HG03045 (cell line): ENCODE measurements at regions not wholly inside any gene's neighbourhood (a gene's known extent, or its start where the extent isn't known, plus 50 kb on each side); places are given as distances from the start of the nearest gene placed in this dataset.
A peak's percentile ranks its signal among the peaks of the same experiment; 100 is the strongest.

ENCODE experiments used
- ATAC-seq: cut with Tn5 transposase; IDR thresholded peaks from one replicate; pipeline ENCODE4 v1.9.1; 2021; ENCODE audit warnings: mild to moderate bottlenecking, moderate library complexity; ENCODE audit not compliant: unreplicated experiment

DNA sequence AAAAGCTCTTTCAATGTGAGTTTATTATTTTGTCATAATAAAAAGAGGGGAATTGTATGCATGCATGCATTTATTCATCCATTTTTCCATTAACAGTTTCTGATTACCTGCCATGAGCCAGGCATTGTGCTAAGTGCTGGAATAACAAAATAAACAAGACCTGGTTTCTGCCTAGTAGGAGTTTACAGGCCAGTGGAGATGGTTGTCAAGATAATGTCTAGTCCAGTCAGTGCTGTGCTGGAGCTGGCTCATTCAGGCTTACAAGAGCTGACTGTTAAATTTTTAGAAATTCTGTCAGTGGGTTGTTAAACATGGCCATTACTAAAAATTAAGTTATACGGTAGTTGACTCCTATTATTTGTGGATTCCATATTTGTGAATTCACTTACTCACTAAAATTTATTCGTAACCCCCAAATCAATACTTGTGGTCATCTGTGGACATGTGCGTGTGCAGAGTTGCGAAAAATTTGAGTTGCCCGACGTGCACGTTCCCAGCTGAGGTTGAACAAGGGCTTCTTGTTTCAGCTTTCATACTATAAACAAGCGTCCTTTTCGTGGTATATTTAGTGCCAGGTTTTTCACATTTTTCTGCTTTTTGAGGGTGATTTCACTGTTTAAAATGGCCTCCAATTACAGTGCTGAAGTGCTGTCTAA, 172.3 kb upstream of the RPS6KA3 start:
- no peak for ATAC-seq

DNA sequence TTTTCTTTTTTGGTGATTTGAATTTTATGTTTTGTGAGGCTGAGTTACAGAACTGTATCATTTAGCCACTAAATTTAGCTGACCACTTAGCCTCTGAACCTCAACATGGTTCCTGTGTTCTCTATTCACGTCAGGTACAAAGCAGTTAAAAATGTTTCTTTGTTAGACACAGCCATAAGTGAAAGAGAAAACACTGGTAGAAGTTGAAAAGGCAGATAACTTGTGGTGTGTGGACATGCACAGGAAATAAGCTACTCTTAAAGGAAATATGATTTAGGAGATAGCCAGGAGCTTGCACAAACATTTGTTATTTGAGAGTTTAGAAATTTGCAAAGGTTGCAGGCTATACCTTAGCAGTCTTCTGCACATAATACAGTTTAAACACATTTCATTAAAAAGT, 171.0 kb upstream of the RPS6KA3 start:
- ATAC-seq = no peak

DNA sequence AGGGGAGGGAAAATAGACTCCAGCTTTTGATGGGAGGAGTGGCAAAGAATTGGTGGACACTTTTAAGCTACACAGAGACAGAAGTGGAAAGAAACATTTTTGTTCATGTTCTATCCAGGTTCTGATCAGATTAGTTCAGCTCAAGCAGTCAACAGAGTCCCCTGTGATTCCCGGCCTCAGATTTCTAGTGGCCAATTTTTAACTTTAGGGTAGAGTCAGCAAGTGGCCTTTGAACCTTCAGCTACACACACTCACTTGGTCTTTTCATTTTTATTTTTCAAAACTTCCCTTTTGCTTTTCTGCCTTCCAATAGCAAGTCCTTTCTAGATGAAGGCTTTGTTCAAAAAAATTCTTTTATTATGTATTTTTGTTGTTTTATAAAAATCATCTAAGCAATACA, 169.2 kb upstream of the RPS6KA3 start:
- ATAC-seq = no peak

DNA sequence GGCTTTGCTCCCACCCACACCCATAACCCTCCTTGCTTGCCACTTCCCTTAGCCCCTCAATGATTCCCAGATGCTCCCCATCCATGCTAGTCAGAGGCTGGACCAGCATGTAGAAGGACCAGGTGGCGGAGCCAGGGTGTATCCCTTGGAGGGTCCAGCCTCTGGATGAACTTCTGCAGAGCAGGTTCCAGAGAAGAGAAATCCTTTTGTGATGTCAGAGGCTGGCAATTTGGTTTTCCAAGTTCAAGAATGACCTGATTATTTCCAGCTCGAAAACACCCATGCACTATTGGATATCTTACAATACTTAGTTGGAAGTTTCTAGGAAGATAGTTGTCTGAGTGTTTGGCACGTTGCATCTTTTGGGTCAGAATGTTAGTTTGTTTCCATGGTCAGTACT, 168.3 kb upstream of the RPS6KA3 start:
- no peak for ATAC-seq

DNA sequence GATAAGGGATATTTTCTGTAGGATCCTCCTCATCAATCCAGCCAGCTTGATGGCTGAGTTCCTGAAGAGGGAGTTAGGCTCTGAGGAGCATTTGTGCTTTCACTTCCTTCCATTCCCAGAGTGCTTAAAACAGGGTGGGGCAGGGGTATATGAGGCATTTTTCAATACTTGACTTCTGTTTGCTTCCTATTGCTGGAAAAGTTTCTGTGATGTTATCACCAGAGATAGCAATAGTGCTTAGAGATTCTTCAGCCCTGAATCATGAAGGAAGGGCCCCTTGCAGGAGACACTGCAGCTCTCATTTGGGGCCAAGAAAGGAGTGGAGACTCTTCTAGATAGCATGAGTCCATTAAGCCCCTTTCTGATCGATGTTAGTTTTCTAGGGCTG, 166.7 kb upstream of the RPS6KA3 start:
- no peak for ATAC-seq

DNA sequence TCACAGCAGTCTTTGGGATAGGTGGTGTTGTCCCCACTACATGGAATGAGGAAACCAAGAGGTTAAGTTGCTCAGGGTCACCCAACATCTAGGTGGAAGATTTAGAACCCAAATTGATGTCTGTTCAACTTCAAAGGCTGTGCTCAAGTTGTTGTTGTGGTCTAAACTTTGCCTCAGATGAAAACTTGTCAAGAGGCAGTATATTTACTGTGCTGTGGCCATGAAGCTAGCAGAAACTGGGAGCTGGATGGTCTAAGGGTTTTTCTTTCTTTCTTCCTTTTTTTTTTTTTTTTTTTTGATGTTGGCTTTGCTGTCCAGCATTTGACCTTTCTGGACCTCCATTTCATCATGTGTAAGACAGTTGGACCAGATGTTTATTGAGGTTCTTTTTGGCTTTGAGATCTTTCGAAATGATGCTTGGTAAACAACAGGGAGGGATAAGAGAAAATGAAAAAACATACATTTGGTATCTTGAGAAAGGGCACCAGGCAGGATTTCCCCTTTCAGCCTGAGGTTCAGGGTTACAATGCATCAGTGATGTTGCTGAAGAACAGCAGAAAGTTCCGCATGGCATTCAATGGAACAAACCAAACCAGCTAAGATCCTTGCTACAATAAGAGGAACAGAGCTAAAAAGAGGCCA, 166.2 kb upstream of the RPS6KA3 start:
- ATAC-seq = no peak

DNA sequence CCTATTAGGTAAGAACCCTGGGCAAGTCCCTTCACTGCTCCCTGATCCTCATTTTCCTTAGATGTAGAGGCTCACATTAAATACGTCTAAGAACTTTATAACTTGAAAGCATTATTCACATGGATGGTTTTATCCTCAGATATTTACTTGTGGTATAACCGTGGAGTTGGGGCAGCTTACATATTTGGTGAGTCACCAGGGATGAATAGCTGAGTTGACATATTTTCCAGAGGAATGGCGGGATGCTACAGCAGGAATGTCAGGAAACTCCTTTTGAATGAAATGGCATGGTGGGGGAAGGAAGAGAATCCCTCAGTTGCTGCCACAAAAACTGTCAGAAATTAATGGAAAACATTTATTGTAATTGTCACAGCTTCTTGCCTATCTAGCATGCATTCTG, 165.3 kb upstream of the RPS6KA3 start:
- no peak for ATAC-seq

DNA sequence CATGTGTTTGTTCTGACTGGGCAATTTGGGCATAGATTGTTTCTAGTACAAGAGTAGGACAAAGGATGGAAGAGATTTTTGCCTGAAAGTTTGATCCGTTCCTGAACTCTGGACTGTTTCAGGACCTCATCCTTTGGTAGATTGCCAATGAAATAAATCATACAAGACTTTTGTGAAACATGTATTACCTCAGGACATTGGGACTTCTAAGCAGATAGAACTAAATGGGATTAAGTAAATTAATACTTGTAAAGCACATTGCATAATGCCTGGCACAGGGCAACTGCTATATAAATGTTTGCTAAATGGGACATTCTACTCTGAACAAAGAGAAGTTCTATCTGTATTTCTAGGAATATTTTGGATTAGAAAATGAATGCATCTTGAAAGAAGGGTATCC, 164.8 kb upstream of the RPS6KA3 start:
- no peak for ATAC-seq

DNA sequence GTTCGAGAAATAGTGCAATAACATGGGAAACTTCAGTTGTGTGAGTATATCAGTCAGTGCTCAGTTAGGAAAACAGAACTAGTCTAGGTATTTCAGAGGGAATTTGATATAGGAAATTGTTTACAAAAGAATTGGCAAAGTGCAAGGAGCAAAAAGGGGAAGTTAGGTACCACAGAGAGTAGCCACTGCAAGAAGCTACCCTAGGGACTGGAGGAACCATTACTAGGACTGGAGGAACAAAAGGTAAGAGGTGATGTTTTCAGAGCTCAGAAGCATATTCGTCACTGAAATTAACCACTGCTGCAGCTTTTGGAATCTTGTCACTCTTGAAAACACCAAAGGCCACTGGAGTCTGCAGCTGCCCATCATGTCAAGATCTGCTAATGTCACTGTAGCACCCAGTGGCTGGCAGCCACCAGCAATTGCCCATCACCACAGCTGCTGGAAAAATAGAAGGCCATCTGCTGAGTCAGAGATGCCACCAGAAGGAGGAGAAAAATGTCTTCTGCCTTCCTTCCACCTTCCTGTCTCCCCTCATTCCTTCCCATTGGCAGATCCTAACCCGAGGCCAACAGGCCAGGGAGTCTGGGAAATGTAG, 160.6 kb upstream of the RPS6KA3 start:
- ATAC-seq = no peak

DNA sequence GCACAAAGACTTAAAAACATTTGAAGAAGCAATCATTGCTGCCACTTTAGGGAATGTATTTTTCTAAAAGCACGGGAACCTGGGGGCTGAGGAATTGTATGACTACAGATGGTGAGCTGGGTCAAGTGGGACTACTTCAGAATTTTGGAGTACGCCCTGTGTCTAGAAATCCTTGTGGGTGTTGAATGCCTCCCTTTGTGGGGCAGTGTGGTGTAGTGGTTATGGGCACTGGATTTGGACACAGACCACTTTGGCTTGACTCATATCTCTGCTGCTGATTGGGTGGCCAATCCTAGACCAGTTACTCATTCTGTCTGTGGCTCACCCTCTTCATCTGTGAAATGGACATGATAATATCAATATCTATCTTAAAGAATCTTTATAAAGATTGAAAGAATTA, 155.0 kb upstream of the RPS6KA3 start:
- ATAC-seq = no peak

DNA sequence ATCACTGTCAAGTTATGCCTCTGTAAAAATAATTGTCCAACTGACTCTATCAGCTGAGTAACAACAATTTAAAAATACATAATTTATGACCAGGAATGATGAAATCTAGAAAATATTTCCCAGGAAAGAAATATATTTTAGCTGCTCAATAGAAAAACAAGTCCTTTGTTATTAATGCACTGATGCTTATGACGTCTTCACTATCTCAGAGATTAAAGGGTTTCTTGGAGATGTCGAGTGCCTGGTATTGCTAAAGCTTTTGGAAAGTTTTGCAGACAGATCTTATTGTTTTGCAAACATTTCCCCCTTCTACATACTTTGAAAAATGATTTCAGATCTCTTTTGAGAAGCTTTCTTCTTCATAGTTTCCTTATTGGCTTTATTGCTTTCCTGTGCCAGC, 154.6 kb upstream of the RPS6KA3 start:
- ATAC-seq = no peak

DNA sequence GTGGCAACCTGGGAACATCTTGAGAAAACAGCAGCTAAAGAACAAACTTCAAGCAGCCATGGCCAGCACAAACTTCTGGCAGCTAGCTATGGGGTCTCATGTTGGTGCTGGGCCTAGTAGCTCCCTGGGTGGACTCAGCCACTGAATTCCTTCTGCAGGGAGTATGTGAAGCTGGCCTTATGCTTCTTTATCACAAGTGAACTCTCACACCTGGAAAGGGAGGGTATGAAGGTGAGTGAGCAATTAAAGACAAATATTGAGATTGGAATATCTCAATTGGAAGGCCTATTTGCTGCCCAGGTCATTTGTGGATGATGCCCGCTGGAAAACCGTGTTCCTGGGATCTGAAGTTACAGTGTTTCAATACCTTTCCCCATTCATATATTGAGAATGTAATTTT, 153.3 kb upstream of the RPS6KA3 start:
- ATAC-seq = no peak

DNA sequence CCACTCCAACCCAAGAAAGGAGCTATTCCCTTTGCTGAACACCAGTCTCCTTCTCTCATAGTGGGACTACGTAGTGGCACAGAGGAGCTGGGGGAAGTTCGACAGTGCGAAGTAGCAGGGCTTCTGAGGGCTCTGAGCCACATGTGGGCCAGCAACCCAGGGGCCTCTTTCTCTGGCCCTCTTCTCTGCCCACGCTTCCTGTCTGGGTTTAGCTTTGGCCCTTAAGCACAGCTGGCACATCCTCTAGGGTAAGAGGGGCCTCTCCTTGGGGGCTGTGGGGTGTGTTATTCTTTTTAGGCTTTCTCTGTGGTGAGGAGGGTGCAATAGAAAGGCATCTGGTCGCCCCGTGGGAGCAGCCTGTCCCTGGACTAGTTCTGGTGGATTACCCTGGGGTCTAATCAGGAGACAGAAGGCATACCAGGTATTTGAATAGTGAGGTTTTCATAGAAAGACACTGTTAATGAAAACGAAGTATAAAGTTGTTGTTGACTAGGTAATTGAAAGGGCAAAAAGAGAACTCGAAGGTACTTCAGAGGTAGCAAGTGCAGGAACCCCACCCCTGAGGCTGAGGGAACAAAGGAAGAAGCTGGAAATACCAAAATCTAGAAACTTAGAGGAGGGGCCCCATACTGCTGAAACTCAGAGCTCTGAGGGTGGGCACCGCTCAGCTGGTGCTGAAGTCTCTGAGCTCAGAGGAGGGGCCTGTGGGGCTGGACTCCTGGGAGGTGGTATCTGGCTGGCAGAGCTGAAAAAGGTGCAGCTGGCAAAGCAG, 151.9 kb upstream of the RPS6KA3 start:
- peak; percentile 91 for ATAC-seq

DNA sequence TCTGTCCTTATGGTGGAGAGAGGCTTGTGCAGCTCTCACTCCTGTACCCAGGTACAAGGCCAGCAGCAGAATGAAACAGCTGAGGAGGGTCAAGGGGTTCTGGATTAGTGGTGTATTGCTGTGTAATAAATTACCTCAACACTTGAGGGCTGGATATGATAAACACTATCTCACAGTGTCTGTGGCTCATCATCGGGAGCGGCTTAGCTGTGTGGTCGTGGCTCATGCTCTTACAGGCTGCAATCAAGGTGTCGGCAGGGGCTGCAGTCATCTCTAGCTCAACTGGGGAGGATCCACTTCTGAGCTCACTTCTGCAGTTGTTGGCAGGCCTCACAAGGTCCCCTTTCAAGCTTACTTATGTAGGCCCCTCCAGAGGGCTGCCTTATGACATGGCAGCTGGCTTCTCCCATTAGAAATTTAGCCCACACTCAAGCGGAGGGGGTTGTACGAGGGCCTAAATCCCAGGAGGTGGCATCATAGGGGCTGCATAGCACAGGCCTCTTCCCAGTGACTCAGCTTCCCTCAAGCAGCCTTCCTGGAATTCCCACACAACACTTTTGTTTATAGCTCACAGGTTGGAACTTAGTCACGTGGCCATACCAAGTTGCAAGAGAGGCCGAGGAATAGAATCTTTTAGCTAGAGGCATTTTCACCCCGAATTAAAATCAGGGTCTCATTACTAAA, 148.2 kb upstream of the RPS6KA3 start:
- no peak for ATAC-seq

DNA sequence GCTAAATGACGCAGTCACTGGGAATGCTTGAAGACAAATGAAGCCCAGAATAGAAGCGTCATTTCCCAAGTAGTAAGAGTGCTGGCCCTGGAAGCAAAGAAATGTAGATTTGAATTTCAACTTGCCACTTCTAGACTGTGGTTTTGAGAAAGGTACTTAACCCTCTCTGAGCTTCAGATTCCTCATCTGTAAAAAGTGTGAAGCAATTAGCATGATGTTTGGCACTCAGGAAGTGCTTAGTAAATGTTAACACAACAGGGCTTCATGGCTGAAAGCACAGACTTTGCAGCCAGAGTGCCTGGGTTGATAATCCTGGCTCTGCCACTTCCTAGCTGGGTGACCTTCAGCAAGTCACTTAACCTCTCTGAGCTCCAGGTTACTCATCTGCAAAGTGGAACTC, 147.4 kb upstream of the RPS6KA3 start:
- ATAC-seq = no peak

DNA sequence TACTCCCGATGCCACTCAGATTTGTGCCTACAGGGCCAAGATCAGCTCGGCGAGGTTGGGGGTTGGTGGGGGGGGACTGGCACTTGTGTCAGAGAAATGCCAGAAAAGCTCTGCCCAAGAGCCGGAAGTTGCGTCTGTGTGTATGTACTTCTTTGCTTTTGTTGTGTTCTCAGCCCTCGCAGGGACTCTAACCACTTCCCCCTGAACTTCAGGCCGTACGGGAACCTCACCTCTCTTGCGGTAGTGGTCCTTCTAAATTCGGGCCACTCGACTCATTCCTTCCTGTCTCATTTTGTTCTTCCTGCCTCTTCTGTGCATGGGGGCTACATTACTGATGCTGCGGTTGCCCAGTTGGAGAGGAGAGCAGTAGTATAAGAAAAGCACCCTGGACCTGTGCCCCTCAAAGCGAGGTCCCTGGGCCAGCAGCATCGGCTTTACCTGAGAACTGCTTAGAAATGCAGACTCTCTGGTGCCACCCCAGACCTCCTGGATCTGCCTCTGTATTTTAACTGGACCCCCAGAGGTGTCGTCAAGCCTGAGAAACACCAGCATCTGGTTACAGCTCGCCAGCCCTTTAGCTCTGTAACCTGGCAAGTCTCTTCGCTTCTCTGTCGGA, 146.3 kb upstream of the RPS6KA3 start:
- ATAC-seq = peak; percentile 49

DNA sequence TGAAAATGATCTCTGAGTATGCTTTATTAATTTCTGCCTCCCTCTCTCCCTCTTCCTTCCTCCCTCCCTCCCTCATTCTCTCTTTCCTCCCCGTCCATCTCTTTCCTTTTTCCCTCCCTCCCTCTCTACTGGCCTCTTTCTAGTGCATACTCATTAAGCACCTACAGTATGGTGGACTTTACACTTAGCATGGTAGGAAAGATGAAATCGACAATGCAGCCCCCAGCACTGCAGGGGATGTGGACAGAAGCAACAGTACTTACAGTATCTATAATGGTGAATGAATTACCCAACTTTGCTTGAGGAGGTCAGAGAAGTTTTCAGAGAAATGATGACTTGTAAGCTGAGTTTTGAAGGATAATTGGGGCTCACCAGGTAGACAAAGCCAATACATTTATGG, 143.8 kb upstream of the RPS6KA3 start:
- no peak for ATAC-seq

DNA sequence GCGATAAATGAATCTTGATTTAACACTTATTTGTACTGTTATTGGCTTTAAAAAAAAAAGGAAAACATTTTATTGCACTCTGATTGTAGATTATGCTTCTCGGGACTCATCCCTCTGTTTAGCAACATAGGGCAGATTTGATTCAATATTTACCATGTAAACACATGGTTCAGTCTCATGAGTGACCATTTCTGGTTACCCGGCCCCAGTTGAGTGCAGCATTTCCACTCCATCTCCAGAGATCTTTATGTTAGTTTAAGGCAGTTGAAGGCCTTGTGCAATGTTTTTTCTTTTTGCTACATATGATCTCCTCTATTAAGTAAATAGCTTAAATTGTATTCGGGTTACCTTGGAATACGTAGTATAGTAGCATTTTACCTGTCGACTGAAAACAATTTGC, 143.3 kb upstream of the RPS6KA3 start:
- no peak for ATAC-seq

DNA sequence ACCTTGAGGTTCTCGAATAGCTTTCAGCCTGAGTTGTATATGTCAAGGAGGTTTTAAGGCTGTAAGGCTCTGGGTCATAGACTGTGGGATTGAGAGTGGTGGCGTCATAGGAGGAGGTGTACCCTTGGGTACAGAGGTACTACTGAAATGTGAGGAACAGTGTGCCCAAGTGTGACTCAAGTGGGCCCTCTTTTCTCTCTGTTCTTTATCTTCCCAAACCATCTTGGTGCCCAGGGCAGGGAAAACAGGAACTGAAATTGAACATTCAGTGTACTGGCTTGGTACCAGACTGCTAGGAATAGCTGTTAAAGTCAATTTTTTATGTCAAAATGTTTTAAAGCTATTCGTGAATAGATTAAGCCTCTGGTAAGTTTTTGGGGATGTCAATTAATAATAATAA, 136.2 kb upstream of the RPS6KA3 start:
- ATAC-seq = no peak

DNA sequence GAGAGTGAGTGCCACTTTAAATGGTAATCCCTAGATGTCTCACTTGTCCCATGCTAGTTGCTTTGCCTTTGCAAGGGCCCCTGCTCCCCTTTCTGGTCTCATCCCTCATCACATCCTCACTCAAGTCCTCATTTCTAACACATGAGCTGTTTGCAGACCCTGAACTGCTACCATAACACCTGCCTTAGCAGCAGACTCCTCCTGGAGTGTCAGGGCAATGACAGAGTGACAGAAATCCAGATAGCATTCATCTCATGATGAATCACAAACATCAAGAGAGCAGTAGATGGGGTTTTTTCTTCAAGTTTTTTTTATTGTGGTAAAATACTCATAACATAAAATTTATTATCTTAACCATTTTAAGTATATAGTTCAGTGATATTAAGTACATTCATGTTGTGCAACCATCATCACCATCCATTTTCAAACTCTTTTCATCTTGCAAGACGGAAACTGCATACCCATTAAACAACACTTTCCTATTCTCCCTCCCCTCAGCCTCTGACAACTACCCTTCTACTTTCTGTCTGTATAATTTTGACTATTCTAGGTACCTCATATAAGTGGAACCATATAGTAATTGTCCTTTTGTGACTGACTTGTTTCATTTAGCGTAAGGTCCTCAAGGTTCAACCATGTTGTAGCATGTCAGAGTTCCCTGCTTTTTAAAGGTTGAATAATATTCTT, 133.2 kb upstream of the RPS6KA3 start:
- ATAC-seq = no peak
